ENCODE measurements at regions not wholly inside any gene's neighbourhood (a gene's known extent, or its start where the extent isn't known, plus 50 kb on each side); places are given as distances from the start of the nearest gene placed in this dataset.

DNA sequence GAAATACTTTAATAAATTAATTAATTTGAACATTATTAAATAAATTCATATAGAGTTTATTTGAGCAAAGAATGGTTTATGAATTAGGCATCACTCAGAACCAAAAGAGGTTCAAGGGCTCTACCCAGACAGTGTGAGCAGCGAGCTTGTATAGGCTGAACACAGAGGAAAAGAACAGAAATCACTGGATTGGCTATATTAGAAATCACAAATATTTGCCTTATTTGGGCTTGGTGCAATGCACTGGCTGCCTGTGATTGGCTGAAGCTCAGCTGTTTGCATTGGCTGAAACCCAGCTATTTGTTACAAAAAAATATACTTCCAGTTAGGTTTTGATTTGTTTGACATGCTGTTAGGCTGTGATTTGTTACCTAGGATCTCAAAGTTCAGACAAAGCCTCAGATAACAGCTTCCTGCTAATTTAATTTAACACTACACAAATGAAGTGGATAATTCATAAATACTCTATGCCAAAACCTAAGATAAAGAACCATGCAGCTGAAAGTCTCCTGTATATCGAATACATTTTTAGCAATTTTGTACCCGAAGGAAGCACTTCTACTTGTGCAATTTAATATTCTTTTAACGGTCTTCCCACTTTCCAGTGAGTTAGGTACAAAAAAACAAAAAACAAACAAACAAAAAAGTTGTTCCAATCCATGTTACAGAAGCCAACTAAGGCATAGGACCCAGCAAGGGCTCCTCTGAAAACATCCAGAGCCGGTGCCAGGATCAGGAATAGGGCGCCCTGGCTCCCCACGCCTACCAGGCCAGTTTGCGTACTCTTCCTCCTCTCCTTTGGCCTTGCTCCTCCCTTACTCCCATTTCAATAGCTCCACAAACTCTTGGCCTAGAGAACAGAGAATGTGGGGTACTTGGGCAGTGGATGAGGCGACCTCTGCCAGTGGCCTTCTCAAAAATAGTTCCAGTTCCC lies 179.1 kb downstream of the DUSP10 start:
- WGBS, 2 donors (ENCODE audit: extremely low coverage in 2 of 2, insufficient read length in 2 of 2, insufficient replicate concordance in 1 of 2): no CpG with 5 or more reads among the region's 9 CpGs
- Histone ChIP-seq H3K9me3 (replicated peaks in 1 of 2; ENCODE audit: control insufficient read depth in 2 of 2, insufficient read depth in 1 of 2, low read depth in 1 of 2, low read length in 2 of 2) (no peaks in the 10 kb centered on the region), H3K23ac (ENCODE audit: low read depth, low read length, poor library complexity) (no peak overlapping the region), H2AFZ (ENCODE audit: low read length) (no peak overlapping the region), H2BK15ac (ENCODE audit: low read length) (no peak overlapping the region), H4K8ac (ENCODE audit: low read depth, low read length) (no peak overlapping the region), H3K4me3 (ENCODE audit: low read length in 2 of 2) (no peak overlapping the region), H3K79me1 (ENCODE audit: low read depth, low read length) (no peaks in the 10 kb centered on the region), H3K9ac (ENCODE audit: low read depth, low read length, poor library complexity) (no peak overlapping the region), H3K27ac (replicated peaks; ENCODE audit: low read length) (no peak overlapping the region), H3K4me1 (ENCODE audit: control insufficient read depth in 2 of 2, insufficient read depth in 1 of 2, low read depth in 1 of 2, low read length in 2 of 2) (no peaks in the 10 kb centered on the region), H3K4me2 (ENCODE audit: insufficient read depth, low read length, poor library complexity, severe bottlenecking) (no peak overlapping the region), H3K4ac (ENCODE audit: low read length) (no peak overlapping the region), H3K18ac (ENCODE audit: low read length) (no peak overlapping the region), H2AK5ac (ENCODE audit: low read depth, low read length) (no peak overlapping the region), H3K36me3 (replicated peaks in 1 of 2; ENCODE audit: control insufficient read depth in 2 of 2, insufficient read depth in 2 of 2, low read length in 2 of 2) (no peaks in the 10 kb centered on the region), H2BK5ac (ENCODE audit: low read length) (no peak overlapping the region), H3K27me3 (ENCODE audit: control insufficient read depth in 3 of 3, insufficient read depth in 3 of 3, low read depth in 1 of 3, low read length in 3 of 3) (no peaks in the 10 kb centered on the region), H3K14ac (ENCODE audit: low read length) (no peak overlapping the region), H4K91ac (ENCODE audit: low read depth, low read length, poor library complexity) (no peak overlapping the region), H2BK12ac (ENCODE audit: low read length) (no peak overlapping the region), H2BK120ac (ENCODE audit: low read depth, low read length) (no peak overlapping the region)
- DNase-seq (ENCODE audit: low spot score): no peak

- Histone ChIP-seq H3K4me2 (ENCODE audit: insufficient read depth, low read length, poor library complexity, severe bottlenecking) (no peak overlapping the region), H2BK15ac (ENCODE audit: low read length) (no peak overlapping the region), H3K79me1 (ENCODE audit: low read depth, low read length) (no peaks in the 10 kb centered on the region), H2BK5ac (ENCODE audit: low read length) (no peak overlapping the region), H4K8ac (ENCODE audit: low read depth, low read length) (no peak overlapping the region), H4K91ac (ENCODE audit: low read depth, low read length, poor library complexity) (no peak overlapping the region), H2AFZ (ENCODE audit: low read length) (no peak overlapping the region), H3K9me3 (replicated peaks in 1 of 2; ENCODE audit: control insufficient read depth in 2 of 2, insufficient read depth in 1 of 2, low read depth in 1 of 2, low read length in 2 of 2) (no peaks in the 10 kb centered on the region), H3K9ac (ENCODE audit: low read depth, low read length, poor library complexity) (no peak overlapping the region), H3K27ac (replicated peaks; ENCODE audit: low read length) (no peak overlapping the region), H3K23ac (ENCODE audit: low read depth, low read length, poor library complexity) (no peak overlapping the region), H3K18ac (ENCODE audit: low read length) (no peak overlapping the region), H2BK120ac (ENCODE audit: low read depth, low read length) (no peak overlapping the region), H3K14ac (ENCODE audit: low read length) (no peak overlapping the region), H3K4ac (ENCODE audit: low read length) (no peak overlapping the region), H3K27me3 (ENCODE audit: control insufficient read depth in 3 of 3, insufficient read depth in 3 of 3, low read depth in 1 of 3, low read length in 3 of 3) (no peaks in the 10 kb centered on the region), H3K4me3 (ENCODE audit: low read length in 2 of 2) (no peak overlapping the region), H3K36me3 (replicated peaks in 1 of 2; ENCODE audit: control insufficient read depth in 2 of 2, insufficient read depth in 2 of 2, low read length in 2 of 2) (no peaks in the 10 kb centered on the region), H2BK12ac (ENCODE audit: low read length) (no peak overlapping the region), H3K4me1 (ENCODE audit: control insufficient read depth in 2 of 2, insufficient read depth in 1 of 2, low read depth in 1 of 2, low read length in 2 of 2) (no peaks in the 10 kb centered on the region), H2AK5ac (ENCODE audit: low read depth, low read length) (no peak overlapping the region)
- WGBS, 2 donors (ENCODE audit: extremely low coverage in 2 of 2, insufficient read length in 2 of 2, insufficient replicate concordance in 1 of 2): no CpG with 5 or more reads among the region's 24 CpGs
- no peak for DNase-seq (ENCODE audit: low spot score)
These were observed 178.4 kb downstream of the DUSP10 start for GRCh38 chr1:221563476-221563921.

GRCh38 chr1:221564891-221565290 lies 177.0 kb downstream of the DUSP10 start:
- H3K27ac ChIP-seq (replicated peaks; ENCODE audit: low read length): no peak overlapping the region
- H3K4me3 ChIP-seq (ENCODE audit: low read length in 2 of 2): no peak overlapping the region
- no peak overlapping the region for H3K9ac ChIP-seq (ENCODE audit: low read depth, low read length, poor library complexity)
- no peak overlapping the region for H2BK5ac ChIP-seq (ENCODE audit: low read length)
- H2BK15ac ChIP-seq (ENCODE audit: low read length): no peak overlapping the region
- no peak overlapping the region for H4K91ac ChIP-seq (ENCODE audit: low read depth, low read length, poor library complexity)
- H3K79me1 ChIP-seq (ENCODE audit: low read depth, low read length): no peaks in the 10 kb centered on the region
- no peak overlapping the region for H3K23ac ChIP-seq (ENCODE audit: low read depth, low read length, poor library complexity)
- H3K14ac ChIP-seq (ENCODE audit: low read length): no peak overlapping the region
- no peak overlapping the region for H2AK5ac ChIP-seq (ENCODE audit: low read depth, low read length)
- no peak for DNase-seq (ENCODE audit: low spot score)
- no peaks in the 10 kb centered on the region for H3K9me3 ChIP-seq (replicated peaks in 1 of 2; ENCODE audit: control insufficient read depth in 2 of 2, insufficient read depth in 1 of 2, low read depth in 1 of 2, low read length in 2 of 2)
- H3K36me3 ChIP-seq (replicated peaks in 1 of 2; ENCODE audit: control insufficient read depth in 2 of 2, insufficient read depth in 2 of 2, low read length in 2 of 2): no peaks in the 10 kb centered on the region
- H3K27me3 ChIP-seq (ENCODE audit: control insufficient read depth in 3 of 3, insufficient read depth in 3 of 3, low read depth in 1 of 3, low read length in 3 of 3): no peaks in the 10 kb centered on the region
- H4K8ac ChIP-seq (ENCODE audit: low read depth, low read length): no peak overlapping the region
- H3K4me1 ChIP-seq (ENCODE audit: control insufficient read depth in 2 of 2, insufficient read depth in 1 of 2, low read depth in 1 of 2, low read length in 2 of 2): no peaks in the 10 kb centered on the region
- H2AFZ ChIP-seq (ENCODE audit: low read length): no peak overlapping the region
- H2BK12ac ChIP-seq (ENCODE audit: low read length): no peak overlapping the region
- no peak overlapping the region for H3K4ac ChIP-seq (ENCODE audit: low read length)
- no CpG with 5 or more reads among the region's 2 CpGs for WGBS, 2 donors (ENCODE audit: extremely low coverage in 2 of 2, insufficient read length in 2 of 2, insufficient replicate concordance in 1 of 2)
- H2BK120ac ChIP-seq (ENCODE audit: low read depth, low read length): no peak overlapping the region
- H3K18ac ChIP-seq (ENCODE audit: low read length): no peak overlapping the region
- H3K4me2 ChIP-seq (ENCODE audit: insufficient read depth, low read length, poor library complexity, severe bottlenecking): no peak overlapping the region

DNA sequence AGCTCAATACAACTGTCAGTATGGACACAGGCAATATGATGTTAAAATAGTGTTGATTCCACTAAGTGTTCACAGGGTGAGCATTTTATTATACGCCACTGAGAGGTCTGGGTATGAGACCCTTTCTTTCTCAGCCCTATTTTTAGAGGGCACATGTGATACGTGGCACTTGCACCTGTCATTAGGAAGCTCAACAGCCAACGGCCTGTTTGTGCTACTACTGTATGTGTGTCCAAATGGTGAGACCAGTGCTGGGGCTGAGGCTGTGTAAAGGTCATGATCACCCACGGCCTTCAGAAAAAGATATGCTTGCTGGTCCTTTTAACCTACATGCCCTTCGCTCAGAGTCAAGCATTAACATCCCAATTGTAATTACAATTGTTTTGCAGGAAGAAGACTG lies 176.2 kb downstream of the DUSP10 start:
- Histone ChIP-seq H4K91ac (ENCODE audit: low read depth, low read length, poor library complexity) (no peak overlapping the region), H2BK15ac (ENCODE audit: low read length) (no peak overlapping the region), H3K9ac (ENCODE audit: low read depth, low read length, poor library complexity) (no peak overlapping the region), H3K9me3 (replicated peaks in 1 of 2; ENCODE audit: control insufficient read depth in 2 of 2, insufficient read depth in 1 of 2, low read depth in 1 of 2, low read length in 2 of 2) (no peaks in the 10 kb centered on the region), H3K4me3 (ENCODE audit: low read length in 2 of 2) (no peak overlapping the region), H4K8ac (ENCODE audit: low read depth, low read length) (no peak overlapping the region), H3K4me2 (ENCODE audit: insufficient read depth, low read length, poor library complexity, severe bottlenecking) (no peak overlapping the region), H2AFZ (ENCODE audit: low read length) (no peak overlapping the region), H3K14ac (ENCODE audit: low read length) (no peak overlapping the region), H3K27me3 (ENCODE audit: control insufficient read depth in 3 of 3, insufficient read depth in 3 of 3, low read depth in 1 of 3, low read length in 3 of 3) (no peaks in the 10 kb centered on the region), H3K18ac (ENCODE audit: low read length) (no peak overlapping the region), H2BK12ac (ENCODE audit: low read length) (no peak overlapping the region), H2BK120ac (ENCODE audit: low read depth, low read length) (no peak overlapping the region), H3K27ac (replicated peaks; ENCODE audit: low read length) (no peak overlapping the region), H3K23ac (ENCODE audit: low read depth, low read length, poor library complexity) (no peak overlapping the region), H3K4ac (ENCODE audit: low read length) (no peak overlapping the region), H3K79me1 (ENCODE audit: low read depth, low read length) (no peaks in the 10 kb centered on the region), H3K36me3 (replicated peaks in 1 of 2; ENCODE audit: control insufficient read depth in 2 of 2, insufficient read depth in 2 of 2, low read length in 2 of 2) (no peaks in the 10 kb centered on the region), H2BK5ac (ENCODE audit: low read length) (no peak overlapping the region), H3K4me1 (ENCODE audit: control insufficient read depth in 2 of 2, insufficient read depth in 1 of 2, low read depth in 1 of 2, low read length in 2 of 2) (no peaks in the 10 kb centered on the region), H2AK5ac (ENCODE audit: low read depth, low read length) (no peak overlapping the region)
- no peak for DNase-seq (ENCODE audit: low spot score)
- no CpG with 5 or more reads among the region's 5 CpGs for WGBS, 2 donors (ENCODE audit: extremely low coverage in 2 of 2, insufficient read length in 2 of 2, insufficient replicate concordance in 1 of 2)

Measured in neuronal stem cell (in vitro differentiated cells).